Activated CD8-positive, alpha-beta T cell treated with anti-CD3 and anti-CD28 coated beads for 36 hours (primary cell): ENCODE measurements at regions not wholly inside any gene's neighbourhood (a gene's known extent, or its start where the extent isn't known, plus 50 kb on each side); places are given as distances from the start of the nearest gene placed in this dataset.
"Not testable (repeated sequence)": the region's sequence is repeated elsewhere in the genome, so short reads cannot be mapped to it uniquely, and the experiment has no call there.

ENCODE experiments used
- ATAC-seq: fragments of 200-7000 bp; cut with Tn5 transposase; one replicate; pipeline ENCODE4 v1.10.0; 2021; ENCODE audit warnings: mild to moderate bottlenecking, moderate library complexity
- CTCF ChIA-PET: fragments of 350-600 bp; sonication (Branson Sonifier 250); formaldehyde crosslinking; loops from one replicate; lab custom pipeline; 2021; ENCODE audit warnings: antibody characterized with exemption; lab: Charles Lee
- POLR2A ChIA-PET: fragments of 350-600 bp; sonication (Branson Sonifier 250); formaldehyde crosslinking; loops from one replicate; lab custom pipeline; 2021; ENCODE audit warnings: antibody characterized with exemption; lab: Charles Lee
- DNase-seq: peaks from one replicate; pipeline ENCODE4 v3.0.0-alpha.2; 2020
- H3K27ac Mint-ChIP-seq: one replicate; pipeline ENCODE4 v1.8.0; 2021; ENCODE audit warnings: mild to moderate bottlenecking, mixed read lengths
- H3K27me3 Mint-ChIP-seq: one replicate; pipeline ENCODE4 v1.8.0; 2021; ENCODE audit warnings: mixed read lengths
- H3K36me3 Mint-ChIP-seq: one replicate; pipeline ENCODE4 v1.8.0; 2021; ENCODE audit warnings: low read depth, mixed read lengths
- H3K4me1 Mint-ChIP-seq: one replicate; pipeline ENCODE4 v1.8.0; 2021; ENCODE audit warnings: low read depth, mixed read lengths
- H3K4me3 Mint-ChIP-seq: one replicate; pipeline ENCODE4 v1.8.0; 2021; ENCODE audit warnings: mild to moderate bottlenecking, moderate library complexity, mixed read lengths
- H3K9me3 Mint-ChIP-seq: one replicate; pipeline ENCODE4 v1.8.0; 2021; ENCODE audit warnings: mixed read lengths
- CTCF ChIP-seq: fragments of 200-600 bp; IDR thresholded peaks from one replicate; pipeline ENCODE4 v1.8.0; 2022; ENCODE audit warnings: antibody characterized with exemption, mild to moderate bottlenecking
- intact Hi-C: fragments of 100-400 bp; cut with micrococcal nuclease; formaldehyde crosslinking; loops from one replicate; pipeline ENCODE4 v1.10.0; 2022

GRCh38 chr5:159807586-159807985 is 108.7 kb upstream of the ADRA1B start:
- H3K36me3 Mint-ChIP-seq: no peaks in the 10 kb centered on the region
- peaks cover 13% of the 10 kb centered on the region for H3K27me3 Mint-ChIP-seq
- intact Hi-C loops: no loop called here
- no peaks in the 10 kb centered on the region for H3K4me1 Mint-ChIP-seq
- ATAC-seq (no peak), DNase-seq (no peak)
- H3K9me3 Mint-ChIP-seq: peaks cover 4% of the 10 kb centered on the region
- no peak overlapping the region for H3K4me3 Mint-ChIP-seq
- no peak for TF ChIP-seq CTCF
- H3K27ac Mint-ChIP-seq: no peak overlapping the region
- ChIA-PET POLR2A (no interaction called here), CTCF (no interaction called here)

GRCh38 chr5:159811712-159812111 is 104.6 kb upstream of the ADRA1B start:
- no peak for TF ChIP-seq CTCF
- intact Hi-C loops: no loop called here
- H3K9me3 Mint-ChIP-seq: peaks cover 2% of the 10 kb centered on the region
- CTCF ChIA-PET: no interaction called here
- no peaks in the 10 kb centered on the region for H3K4me1 Mint-ChIP-seq
- no peak for DNase-seq
- peaks cover 2% of the 10 kb centered on the region for H3K27me3 Mint-ChIP-seq
- H3K36me3 Mint-ChIP-seq: no peaks in the 10 kb centered on the region
- no peak overlapping the region for H3K4me3 Mint-ChIP-seq
- no peak for ATAC-seq
- no peak overlapping the region for H3K27ac Mint-ChIP-seq
- POLR2A ChIA-PET: no interaction called here

GRCh38 chr5:159812759-159813158 is 103.5 kb upstream of the ADRA1B start:
- H3K9me3 Mint-ChIP-seq, DNase-seq, H3K36me3 Mint-ChIP-seq, POLR2A ChIA-PET, H3K27me3 Mint-ChIP-seq, H3K27ac Mint-ChIP-seq, ATAC-seq, intact Hi-C loops, H3K4me3 Mint-ChIP-seq, CTCF ChIA-PET, H3K4me1 Mint-ChIP-seq: not testable (repeated sequence)

GRCh38 chr5:159814222-159814621 is 102.1 kb upstream of the ADRA1B start:
- Mint-ChIP-seq H3K27me3 (peaks cover 3% of the 10 kb centered on the region), H3K36me3 (no peaks in the 10 kb centered on the region), H3K4me1 (no peaks in the 10 kb centered on the region), H3K4me3 (no peak overlapping the region), H3K9me3 (peaks cover 2% of the 10 kb centered on the region), H3K27ac (no peak overlapping the region)
- TF ChIP-seq CTCF: no peak
- POLR2A ChIA-PET: no interaction called here
- CTCF ChIA-PET: no interaction called here
- intact Hi-C loops: no loop called here
- no peak for DNase-seq
- ATAC-seq: no peak

GRCh38 chr5:159814805-159815585 is 101.3 kb upstream of the ADRA1B start:
- CTCF ChIA-PET: no interaction called here

More at GRCh38 chr5:159814805-159815585, 101.3 kb upstream of the ADRA1B start:
- Mint-ChIP-seq H3K4me3 (no peak overlapping the region), H3K9me3 (peaks cover 2% of the 10 kb centered on the region), H3K4me1 (no peaks in the 10 kb centered on the region), H3K27me3 (peaks cover 3% of the 10 kb centered on the region), H3K27ac (no peak overlapping the region), H3K36me3 (no peaks in the 10 kb centered on the region)
- intact Hi-C loops: no loop called here
- ATAC-seq (no peak), DNase-seq (no peak)
- TF ChIP-seq CTCF: no peak
- POLR2A ChIA-PET: interaction anchor here (0.6 kb wide), 1 partner anchor 140 kb away, joined by 3 read pairs; no protein-coding TSS in a partner anchor
